NCI-H1092 treated with DMSO at 0.1 percent for 48 hours (cell line): ENCODE measurements at regions not wholly inside any gene's neighbourhood (a gene's known extent, or its start where the extent isn't known, plus 50 kb on each side); places are given as distances from the start of the nearest gene placed in this dataset.
"Not testable (repeated sequence)": the region's sequence is repeated elsewhere in the genome, so short reads cannot be mapped to it uniquely, and the experiment has no call there.

Experiments used
- DNase-seq: peaks from one replicate; lab custom pipeline; 2025; lab: John Stamatoyannopoulos, UW

GRCh38 chr5:36426070-36426469 is 124.4 kb upstream of the RANBP3L start:
- not testable (repeated sequence) for DNase-seq

DNA sequence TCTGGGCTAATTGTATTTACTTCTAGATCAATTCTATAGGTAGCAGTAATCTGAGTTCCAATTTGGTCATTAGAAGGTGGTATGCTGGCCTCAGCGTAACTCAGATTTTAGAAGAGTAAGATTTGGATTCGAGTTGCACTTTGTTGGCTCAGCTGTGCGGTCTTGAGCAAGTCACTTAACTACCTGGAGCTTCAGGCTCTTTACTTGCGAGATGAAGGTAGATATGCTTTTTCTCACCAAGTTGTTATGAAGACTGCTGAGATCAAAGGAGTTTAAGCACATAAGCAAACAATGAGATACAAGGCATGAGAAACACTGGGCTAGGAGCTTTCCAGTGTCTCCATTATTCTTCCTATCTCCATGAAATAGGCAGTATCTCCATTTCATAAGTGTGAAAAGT is 133.8 kb upstream of the RANBP3L start:
- no peak for DNase-seq

DNA sequence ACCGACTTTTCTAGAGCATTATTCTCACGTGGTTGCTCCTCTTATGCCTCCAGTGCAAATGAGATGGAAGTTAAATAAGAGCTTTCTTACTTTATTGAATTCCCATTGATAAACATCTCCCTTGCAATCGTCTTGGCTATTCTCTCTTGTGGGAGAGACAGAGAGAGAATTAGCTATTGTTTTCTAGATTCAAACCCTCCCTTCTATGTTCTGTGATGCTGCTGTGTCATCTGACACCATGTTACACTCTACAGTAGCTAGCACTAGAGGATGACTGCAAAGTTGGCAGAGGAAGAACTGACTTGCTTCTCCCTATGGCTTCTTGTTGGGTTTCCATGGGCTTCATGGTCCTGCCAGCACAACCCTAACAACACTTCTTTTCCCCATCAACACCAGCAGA is 134.6 kb upstream of the RANBP3L start:
- DNase-seq = no peak

DNA sequence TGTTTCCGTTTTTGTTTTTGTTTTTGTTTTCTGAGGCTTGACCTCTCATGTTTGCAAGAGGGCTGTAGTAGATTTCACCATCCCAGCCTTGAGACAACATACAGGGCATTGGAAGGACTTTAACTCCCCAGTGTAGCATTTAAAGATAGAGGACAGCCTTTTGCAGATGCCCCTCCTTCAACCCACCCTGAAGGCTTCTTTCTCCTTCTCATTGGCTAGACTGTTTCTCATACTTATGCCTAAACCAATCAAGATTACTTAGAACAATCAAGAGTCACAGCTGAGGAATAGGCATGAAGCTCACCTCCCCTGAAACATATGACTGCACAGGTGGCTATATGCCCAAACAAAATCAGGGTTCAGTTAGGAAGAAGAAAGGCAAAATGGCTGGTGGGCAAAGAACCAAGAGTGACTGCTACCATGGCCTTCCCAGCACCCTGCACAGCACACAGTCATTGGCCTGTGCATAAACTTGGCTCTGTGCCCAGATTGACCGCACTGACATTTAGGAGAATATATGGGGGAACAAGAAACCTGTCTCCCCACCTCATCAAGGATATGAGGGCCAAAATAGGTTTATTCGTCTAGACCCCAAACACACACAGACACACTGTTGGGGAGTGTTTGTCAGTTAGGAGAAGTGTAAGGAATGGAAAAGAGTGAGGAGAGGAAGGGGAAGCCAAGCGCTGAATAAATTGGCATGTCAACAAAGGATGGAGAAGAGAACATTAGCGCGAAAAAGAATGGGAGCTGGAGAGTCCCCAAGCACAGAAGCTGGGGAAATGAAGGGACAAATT is 137.3 kb upstream of the RANBP3L start:
- no peak for DNase-seq

DNA sequence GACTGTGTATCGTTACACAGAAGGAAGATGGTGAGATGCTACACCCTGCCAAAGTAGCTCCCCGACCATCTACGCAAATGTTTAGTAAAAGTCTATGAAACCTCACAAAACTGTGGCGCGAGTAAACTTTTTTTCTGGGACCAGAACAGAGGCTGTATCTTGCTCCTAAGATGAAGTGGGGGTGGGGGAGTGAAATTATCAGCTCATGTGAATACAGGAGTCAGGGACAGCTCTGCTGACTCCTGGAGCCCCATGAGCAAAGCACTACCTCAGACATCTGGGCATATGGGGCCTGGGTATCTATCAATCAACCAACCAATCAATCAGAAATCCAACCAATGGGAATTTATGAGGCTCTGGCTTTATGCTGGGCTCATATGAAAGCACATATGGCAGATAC is 138.6 kb upstream of the RANBP3L start:
- no peak for DNase-seq

DNA sequence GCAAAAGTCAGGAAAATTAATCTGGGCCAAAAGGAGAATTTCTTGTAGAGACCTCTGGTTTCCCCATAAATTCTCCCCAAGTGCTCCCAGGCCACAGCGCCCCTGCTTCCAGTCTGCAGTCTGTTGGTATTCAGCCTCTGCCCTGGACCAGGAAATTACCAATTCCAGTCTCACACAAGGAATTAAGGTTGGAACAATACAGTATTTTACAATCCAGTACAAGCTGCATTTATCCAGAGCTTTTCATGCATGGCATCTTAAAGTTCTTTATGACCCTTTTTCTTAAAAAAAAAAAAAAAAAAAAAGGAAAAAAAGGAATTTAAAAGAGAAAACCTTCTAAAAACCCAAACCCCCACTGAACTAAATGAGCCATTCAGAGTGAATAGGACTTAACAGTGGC is 139.6 kb upstream of the RANBP3L start:
- DNase-seq = no peak

DNA sequence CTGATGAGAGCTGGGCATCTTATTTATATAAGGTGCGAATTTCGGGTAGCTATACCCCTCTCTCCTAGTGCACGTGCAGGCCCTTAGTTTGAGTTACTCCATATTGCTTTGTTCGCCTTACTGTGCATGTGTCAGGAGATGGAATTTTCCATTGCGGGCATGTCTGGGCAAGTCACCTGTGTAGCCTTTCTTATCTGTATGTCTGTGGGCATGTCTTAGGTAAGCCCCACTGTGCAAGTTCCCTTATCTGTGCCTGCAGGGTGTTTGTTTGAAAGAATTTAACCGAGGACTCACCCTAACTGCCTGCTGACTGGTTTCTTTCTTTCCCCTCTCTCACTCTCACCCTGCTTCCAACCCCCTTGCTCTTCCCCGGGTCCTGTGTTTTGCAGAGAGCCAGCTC is 140.7 kb upstream of the RANBP3L start:
- no peak for DNase-seq

DNA sequence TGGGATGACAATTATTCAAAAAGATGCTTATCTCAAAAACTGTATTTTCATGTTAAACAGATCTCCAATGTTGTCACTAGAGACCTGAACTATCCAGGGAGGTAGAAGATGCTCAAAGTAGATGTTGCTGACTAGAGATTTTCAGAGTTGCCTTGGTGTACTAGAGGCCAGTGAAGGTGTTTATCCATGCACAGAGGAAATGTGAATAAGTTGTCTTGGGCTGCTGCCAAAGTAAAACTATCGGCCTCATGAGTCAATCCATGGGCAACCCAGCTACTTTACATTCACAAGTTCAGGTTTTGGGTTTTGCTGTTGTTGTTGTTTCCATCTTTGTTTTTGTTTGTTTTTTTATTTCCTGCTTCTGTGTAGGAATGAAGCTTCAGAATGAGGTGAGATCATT is 141.1 kb upstream of the RANBP3L start:
- DNase-seq = no peak

DNA sequence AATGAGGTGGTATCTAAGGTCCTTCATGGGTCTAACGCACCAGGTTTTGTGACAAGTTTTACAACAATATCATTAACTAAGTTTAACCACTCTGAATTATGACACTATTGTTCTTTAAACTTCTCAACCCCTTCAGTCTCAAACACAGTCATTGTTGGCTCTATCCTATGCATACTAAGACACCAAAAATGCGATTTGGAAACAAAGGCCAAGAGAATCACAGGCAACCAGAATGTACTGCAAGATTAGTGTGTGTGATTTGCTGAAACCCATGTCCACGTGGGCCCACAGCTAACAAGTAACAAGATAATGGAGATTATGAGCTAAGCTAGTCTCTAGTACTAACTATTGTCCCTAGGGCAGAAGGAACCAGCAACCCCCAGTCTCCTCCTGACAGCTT is 142.2 kb upstream of the RANBP3L start:
- no peak for DNase-seq

DNA sequence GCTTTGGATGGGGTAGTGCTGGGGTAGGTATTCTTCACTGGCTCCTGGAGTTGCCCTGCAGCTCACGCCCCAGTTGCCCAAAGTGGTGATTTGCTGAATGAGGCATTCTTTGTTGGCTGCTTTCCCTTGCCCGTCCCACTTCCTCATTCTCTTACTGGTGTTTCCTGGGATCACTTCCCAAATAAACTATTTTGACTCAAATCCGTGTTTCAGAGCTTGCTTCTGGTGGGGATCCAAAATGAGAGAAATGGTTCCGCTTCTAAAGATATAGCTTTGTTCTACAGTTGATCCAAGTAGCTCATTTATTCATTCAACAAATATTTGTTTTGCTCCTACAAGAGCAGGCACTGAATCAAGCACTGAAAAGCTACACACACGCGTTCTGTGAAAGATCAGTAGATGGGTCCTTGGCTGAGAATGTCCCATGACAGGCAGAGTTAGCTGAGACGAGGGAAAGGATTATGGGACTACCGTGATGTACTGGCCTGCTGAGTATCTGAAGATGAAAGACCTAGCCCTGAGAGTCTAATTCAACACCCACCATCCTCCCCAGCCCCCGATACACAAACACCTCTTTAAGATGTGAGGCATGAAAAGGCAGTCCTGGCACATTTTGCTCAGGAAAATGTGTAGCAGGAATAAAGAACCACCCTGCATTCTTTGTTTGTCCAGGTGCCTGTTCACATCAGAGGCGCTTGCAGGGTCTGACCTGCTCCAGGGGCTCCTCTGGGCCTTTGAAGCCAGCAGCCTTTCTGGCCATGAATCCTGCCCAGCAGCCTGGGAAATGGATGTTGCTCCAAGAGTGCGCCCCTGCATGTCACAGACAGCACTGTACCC is 143.1 kb upstream of the RANBP3L start:
- no peak for DNase-seq

- DNase-seq = no peak
Measured at GRCh38 chr5:36447776-36448175, 146.1 kb upstream of the RANBP3L start.

- DNase-seq = no peak
Measured at GRCh38 chr5:36450229-36451014, 148.7 kb upstream of the RANBP3L start.

DNA sequence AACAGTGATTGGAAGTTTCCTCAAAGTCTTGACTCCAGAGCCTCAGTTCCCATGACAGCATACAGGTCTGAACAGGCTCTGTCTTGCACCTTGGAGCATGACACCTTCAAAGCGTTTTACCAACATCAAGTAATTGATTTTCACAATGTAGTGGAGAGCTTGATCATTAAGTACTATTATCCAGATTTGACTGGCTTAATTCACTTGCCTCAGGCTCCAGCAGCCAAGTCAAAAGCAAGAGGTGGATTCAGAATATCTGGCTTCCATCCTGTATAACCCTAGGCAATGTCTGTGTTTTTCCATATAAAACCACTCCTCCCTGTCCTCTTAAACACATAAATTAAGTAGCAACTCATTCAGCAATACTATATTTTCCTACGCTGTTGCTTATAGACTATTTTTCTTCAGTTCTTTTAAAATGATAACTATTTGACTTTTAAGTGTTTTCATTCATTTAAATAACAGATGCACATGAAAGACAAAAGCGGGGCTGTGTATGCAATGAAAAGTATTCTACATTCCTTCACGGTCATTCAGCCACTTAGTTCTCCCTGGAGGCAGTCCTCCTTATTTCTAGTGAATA is 150.8 kb upstream of the RANBP3L start:
- no peak for DNase-seq

GRCh38 chr5:36457511-36458270 is 148.7 kb upstream of the SLC1A3 start:
- no peak for DNase-seq

- no peak for DNase-seq
Measured at GRCh38 chr5:36458746-36459145, 147.7 kb upstream of the SLC1A3 start.

DNA sequence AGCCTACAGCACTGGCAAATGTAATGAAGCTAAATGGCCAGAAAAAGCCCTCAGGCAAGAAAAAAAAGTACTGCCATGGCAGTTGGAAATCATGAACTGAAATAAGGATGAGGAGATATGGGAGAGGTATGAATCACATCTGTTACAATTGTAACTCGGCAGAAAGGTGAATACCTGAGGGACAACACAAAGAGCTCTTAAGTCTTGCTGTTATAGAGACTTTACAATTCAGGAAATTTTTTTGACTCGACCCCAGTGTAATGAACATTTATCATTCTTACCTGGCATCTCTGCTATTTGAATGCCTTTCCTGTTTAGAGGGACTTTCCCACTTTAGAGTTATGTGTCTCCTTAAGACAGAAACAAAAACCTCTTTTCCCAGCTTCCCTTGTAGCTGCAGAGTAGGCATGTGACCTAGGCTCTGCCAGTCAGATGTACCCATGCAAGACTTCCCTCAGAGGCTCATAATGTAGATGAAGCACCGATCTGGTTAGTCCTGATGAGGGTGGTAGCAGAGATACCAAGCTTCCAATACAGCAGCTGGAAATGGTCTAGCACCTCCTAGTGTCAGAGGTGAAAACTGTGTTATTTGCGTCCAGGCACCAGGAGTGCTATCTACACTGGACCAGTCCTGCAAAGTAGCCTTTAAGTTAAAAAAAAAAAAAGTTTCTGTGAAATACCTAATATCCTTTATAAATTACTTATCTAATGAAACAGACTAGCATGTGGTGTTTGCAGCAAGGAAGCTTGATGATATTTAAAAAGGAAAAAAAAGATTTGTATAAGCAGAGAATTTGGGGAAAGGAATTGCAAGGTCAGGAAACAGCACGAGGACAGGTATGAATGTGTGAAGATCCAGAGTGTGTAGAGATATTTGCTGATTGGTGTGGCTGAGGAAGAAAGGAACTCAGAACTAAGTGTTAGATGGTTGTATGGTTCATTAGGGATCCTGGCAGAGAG is 146.9 kb upstream of the SLC1A3 start:
- no peak for DNase-seq

DNA sequence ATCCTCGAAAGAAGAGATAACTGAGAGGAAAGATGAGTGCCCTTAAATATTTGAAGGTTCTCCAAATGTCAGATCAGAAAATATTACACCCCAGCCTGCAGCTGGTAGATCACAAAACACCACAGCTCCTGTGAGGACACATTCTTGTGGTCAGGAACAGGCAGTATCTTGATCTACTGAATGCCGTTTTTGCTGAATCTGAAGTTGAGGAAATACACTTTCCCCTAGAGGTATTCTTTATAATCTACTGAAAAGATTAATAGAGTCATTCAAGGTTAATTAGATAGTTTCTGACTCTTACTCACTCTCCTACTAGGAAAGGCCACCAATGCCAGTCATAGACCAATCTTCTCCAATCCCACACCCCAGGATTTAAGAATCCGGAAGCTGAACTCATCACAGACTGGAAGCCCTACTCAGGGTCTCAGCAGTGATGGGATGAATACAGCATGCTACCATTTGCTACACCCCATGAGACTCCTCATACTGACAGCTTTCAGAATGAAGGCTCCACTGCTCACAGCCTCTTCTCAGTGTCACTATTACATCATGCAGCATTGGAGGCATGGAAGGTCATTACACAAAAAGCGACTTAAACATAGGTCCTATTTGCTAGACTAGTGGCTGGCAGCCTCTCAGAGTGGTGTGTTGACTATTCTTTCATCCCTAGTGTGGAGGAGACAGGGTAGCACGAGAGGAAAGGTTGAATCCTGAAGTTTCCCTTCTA is 143.9 kb upstream of the SLC1A3 start:
- no peak for DNase-seq

DNA sequence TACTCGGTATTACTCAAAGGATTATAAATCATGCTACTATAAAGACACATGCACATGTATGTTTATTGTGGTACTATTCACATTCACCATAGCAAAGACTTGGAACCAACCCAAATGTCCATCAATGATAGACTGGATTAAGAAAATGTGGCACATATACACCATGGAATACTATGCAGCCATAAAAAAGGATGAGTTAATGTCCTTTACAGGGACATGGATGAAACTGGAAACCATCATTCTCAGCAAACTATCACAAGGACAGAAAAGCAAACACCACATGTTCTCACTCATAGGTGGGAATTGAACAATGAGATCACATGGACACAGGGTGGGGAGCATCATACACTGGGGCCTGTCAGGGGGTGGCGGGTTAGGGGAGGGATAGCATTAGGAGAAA is 130.5 kb upstream of the SLC1A3 start:
- DNase-seq = not testable (repeated sequence)

- no peak for DNase-seq
Measured at GRCh38 chr5:36478646-36479317, 127.6 kb upstream of the SLC1A3 start.
